ENCODE measurements at regions not wholly inside any gene's neighbourhood (a gene's known extent, or its start where the extent isn't known, plus 50 kb on each side); places are given as distances from the start of the nearest gene placed in this dataset.

DNA sequence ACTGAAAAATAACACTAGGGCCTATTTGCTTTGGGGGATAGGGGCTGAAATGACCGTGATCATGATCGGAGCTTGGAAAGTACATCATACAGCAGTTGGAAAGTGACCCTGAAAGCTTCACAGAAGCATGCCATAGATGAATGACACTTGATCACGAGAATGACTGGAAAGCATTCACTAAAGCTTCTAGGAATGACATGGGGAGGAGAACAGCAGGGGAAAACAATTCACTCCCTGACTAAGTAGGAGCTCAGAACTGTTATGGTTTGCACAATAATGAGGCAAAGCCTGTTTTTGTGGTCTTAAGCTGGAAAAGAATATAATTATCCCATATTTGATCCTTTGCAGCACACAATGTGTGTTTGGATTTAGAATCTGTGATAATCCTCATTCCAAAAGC lies 237.5 kb downstream of the NOL4 start:
- no peaks in the 10 kb centered on the region for H3K9me3 ChIP-seq
- ATAC-seq (no peak), DNase-seq (no peak)
- H3K27me3 ChIP-seq (ENCODE audit: low read depth): no peaks in the 10 kb centered on the region
- intact Hi-C loops (cut with DNase I): no loop called here
- no peak overlapping the region for H3K4me3 ChIP-seq
- no peaks in the 10 kb centered on the region for H3K36me3 ChIP-seq
- no peak overlapping the region for H3K27ac ChIP-seq
- TF ChIP-seq CTCF (IDR thresholded peaks at IDR 0.05): no peak
- no peaks in the 10 kb centered on the region for H3K4me1 ChIP-seq

DNA sequence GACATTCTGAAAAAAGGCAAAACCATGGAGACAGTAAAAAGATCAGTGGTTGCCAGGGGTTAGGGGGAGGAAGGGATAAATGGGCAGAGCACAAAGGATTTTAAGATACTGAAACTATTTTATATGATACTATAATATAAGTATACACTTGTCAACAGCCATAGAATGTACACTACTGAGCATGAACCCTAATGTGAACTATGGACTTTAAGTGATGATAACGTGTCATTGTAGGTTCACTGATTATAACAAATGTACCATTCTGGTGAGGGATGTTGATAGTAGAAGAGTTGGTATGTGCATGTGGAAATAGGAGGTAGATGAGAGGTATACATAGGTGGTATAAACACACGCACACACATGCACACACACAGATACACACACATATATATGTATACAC lies 241.6 kb downstream of the NOL4 start:
- Histone ChIP-seq H3K27me3 (ENCODE audit: low read depth) (no peaks in the 10 kb centered on the region), H3K27ac (no peak overlapping the region), H3K36me3 (no peaks in the 10 kb centered on the region), H3K4me3 (no peak overlapping the region), H3K9me3 (no peaks in the 10 kb centered on the region), H3K4me1 (no peaks in the 10 kb centered on the region)
- DNase-seq: no peak
- ATAC-seq: no peak
- TF ChIP-seq CTCF (IDR thresholded peaks at IDR 0.05): no peak
- intact Hi-C loops (cut with DNase I): no loop called here

DNA sequence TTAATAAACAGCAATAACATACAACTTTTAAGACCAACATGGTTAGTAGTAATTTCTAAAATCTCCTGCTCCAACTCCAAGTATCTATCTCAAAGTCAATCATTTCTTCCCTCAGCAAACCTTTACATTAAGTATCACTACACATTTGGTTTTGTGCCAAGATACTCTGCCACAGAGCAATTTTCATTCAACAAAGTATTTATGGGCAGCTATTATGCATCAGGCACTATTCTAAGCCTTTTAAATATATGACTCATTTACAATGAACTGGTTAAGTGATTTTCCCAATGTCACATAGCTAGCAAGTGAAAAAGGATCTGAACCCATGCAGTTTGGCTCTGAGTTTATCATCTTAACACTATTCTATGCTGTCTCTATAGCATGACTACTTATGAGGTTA lies 264.3 kb downstream of the NOL4 start:
- intact Hi-C loops (cut with DNase I): no loop called here
- Histone ChIP-seq H3K4me1 (no peaks in the 10 kb centered on the region), H3K27me3 (ENCODE audit: low read depth) (no peaks in the 10 kb centered on the region), H3K36me3 (no peaks in the 10 kb centered on the region), H3K9me3 (no peaks in the 10 kb centered on the region), H3K4me3 (no peak overlapping the region), H3K27ac (no peak overlapping the region)
- ATAC-seq (no peak), DNase-seq (no peak)
- TF ChIP-seq CTCF (IDR thresholded peaks at IDR 0.05): no peak

GRCh38 chr18:33959609-33960008 lies 265.1 kb downstream of the NOL4 start:
- no peak for ATAC-seq
- intact Hi-C loops (cut with DNase I): no loop called here
- no peak for TF ChIP-seq CTCF (IDR thresholded peaks at IDR 0.05)

DNA sequence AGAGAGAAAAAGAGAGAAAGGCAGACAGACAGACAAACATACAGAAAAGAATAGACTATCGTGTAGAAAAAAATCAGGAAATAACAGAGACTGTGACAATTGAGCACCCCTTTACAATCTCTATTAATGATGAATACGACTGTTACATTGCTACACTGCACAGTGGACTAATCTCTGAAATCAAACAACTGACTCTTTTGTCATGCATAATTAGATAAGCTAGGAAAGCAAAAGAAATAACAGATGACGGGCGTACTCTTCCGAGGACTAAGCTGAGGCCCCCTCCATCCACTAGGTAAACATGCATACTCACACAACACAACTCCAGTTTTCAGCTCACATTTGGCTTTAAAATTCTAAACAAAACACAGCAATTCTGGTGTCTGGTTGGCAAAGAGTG lies 267.0 kb downstream of the NOL4 start:
- H3K9me3 ChIP-seq: no peaks in the 10 kb centered on the region
- ATAC-seq (no peak), DNase-seq (no peak)
- intact Hi-C loops (cut with DNase I): no loop called here
- H3K36me3 ChIP-seq: no peaks in the 10 kb centered on the region
- no peak for TF ChIP-seq CTCF (IDR thresholded peaks at IDR 0.05)
- no peaks in the 10 kb centered on the region for H3K27me3 ChIP-seq (ENCODE audit: low read depth)
- no peak overlapping the region for H3K27ac ChIP-seq
- H3K4me3 ChIP-seq: no peak overlapping the region
- no peaks in the 10 kb centered on the region for H3K4me1 ChIP-seq

More at GRCh38 chr18:33959609-33960008, 265.1 kb downstream of the NOL4 start:
- H3K27me3 ChIP-seq (ENCODE audit: low read depth): no peaks in the 10 kb centered on the region
- H3K4me1 ChIP-seq: no peaks in the 10 kb centered on the region
- H3K27ac ChIP-seq: no peak overlapping the region
- H3K9me3 ChIP-seq: no peaks in the 10 kb centered on the region
- no peaks in the 10 kb centered on the region for H3K36me3 ChIP-seq
- DNase-seq: no peak
- no peak overlapping the region for H3K4me3 ChIP-seq

DNA sequence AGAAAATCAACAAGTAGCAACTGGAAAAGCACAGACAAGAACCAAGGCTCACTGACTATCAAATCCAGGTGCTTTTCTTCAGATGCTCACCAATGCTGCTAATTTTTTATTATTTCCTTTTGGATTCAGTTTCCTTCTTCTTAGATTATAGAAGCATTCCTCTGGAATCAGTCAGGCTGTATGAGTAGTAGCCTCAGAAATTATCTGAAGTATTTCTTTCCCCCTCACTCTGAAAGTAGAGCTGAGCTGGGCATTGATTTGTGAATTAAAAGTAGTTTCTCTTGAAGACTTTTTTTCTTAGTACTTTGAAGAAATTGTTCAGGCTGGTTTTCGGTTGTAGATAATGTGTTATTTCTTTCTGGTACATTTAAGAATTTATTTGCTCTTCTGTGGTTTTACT lies 273.7 kb downstream of the NOL4 start:
- no peak for TF ChIP-seq CTCF (IDR thresholded peaks at IDR 0.05)
- intact Hi-C loops (cut with DNase I): no loop called here

More for the DNA sequence above, 273.7 kb downstream of the NOL4 start:
- H3K4me1 ChIP-seq: no peaks in the 10 kb centered on the region
- no peak overlapping the region for H3K4me3 ChIP-seq
- H3K36me3 ChIP-seq: no peaks in the 10 kb centered on the region
- DNase-seq (no peak), ATAC-seq (no peak)
- no peaks in the 10 kb centered on the region for H3K9me3 ChIP-seq
- no peak overlapping the region for H3K27ac ChIP-seq
- no peaks in the 10 kb centered on the region for H3K27me3 ChIP-seq (ENCODE audit: low read depth)
